ENCODE measurements at regions not wholly inside any gene's neighbourhood (a gene's known extent, or its start where the extent isn't known, plus 50 kb on each side); places are given as distances from the start of the nearest gene placed in this dataset.

DNA sequence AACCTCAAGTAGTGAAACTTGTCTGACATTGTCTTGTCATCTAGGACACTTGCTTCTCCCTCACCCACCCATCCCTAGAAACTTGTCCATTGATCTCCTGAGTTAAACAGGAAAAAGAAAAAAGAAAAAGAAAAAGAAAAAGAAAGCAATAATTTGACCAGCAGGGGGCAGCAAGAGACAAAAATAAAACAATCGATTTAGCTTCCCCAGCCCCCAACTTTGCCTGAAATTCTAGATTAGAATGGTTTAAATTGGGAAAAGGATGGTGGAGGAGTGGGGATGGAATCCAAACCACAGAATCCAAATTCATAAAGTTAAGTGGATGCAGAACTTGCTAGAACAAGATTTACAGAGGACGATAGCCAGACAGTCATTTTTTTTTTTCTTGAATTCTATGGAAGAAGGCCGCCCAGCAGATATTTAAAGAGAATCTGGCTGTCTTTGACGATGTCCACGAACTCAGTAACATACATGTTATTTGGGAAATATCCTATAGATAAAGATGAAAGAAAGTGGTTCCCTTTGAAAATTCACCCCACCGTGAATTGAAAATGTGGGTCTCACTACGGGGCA lies 282.9 kb downstream of the USP46 start:
- TF ChIP-seq CBFB (CRISPR knock-in tag; IDR thresholded peaks at IDR 0.05) (no peak), KLF10 (CRISPR knock-in tag; IDR thresholded peaks at IDR 0.05) (no peak), HNRNPK (IDR thresholded peaks at IDR 0.05; ENCODE audit: low read depth, low read length, poor library complexity, severe bottlenecking) (no peak)
- TF ChIP-seq, protein P1, sequence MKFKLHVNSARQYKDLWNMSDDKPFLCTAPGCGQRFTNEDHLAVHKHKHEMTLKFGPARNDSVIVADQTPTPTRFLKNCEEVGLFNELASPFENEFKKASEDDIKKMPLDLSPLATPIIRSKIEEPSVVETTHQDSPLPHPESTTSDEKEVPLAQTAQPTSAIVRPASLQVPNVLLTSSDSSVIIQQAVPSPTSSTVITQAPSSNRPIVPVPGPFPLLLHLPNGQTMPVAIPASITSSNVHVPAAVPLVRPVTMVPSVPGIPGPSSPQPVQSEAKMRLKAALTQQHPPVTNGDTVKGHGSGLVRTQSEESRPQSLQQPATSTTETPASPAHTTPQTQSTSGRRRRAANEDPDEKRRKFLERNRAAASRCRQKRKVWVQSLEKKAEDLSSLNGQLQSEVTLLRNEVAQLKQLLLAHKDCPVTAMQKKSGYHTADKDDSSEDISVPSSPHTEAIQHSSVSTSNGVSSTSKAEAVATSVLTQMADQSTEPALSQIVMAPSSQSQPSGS (CRISPR knock-in tag; IDR thresholded peaks at IDR 0.05), result no peak
- TF ChIP-seq, protein P2, sequence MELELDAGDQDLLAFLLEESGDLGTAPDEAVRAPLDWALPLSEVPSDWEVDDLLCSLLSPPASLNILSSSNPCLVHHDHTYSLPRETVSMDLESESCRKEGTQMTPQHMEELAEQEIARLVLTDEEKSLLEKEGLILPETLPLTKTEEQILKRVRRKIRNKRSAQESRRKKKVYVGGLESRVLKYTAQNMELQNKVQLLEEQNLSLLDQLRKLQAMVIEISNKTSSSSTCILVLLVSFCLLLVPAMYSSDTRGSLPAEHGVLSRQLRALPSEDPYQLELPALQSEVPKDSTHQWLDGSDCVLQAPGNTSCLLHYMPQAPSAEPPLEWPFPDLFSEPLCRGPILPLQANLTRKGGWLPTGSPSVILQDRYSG (tag; conservative IDR thresholded peaks at IDR 0.05; ENCODE audit: low read depth), result no peak
